Fibroblast of lung (primary cell): ENCODE measurements at regions not wholly inside any gene's neighbourhood (a gene's known extent, or its start where the extent isn't known, plus 50 kb on each side); places are given as distances from the start of the nearest gene placed in this dataset.

Experiments used
- CTCF ChIP-seq, 2 donors: IDR thresholded peaks in 1 of 2; conservative IDR thresholded peaks in 1 of 2; 1 replicate in 1 of 2; 2 replicates in 1 of 2; pipeline ENCODE4 v1.5.1; 2011 to 2012; ENCODE audit warnings: low read length in 2 of 2, control low read depth in 1 of 2, inconsistent platforms in 1 of 2, low read depth in 1 of 2, mild to moderate bottlenecking in 1 of 2
- EZH2 ChIP-seq: IDR thresholded peaks from 2 replicates; pipeline ENCODE4 v1.5.1; 2012; ENCODE audit warnings: low read length, control low read depth, mild to moderate bottlenecking; ENCODE audit errors: missing control alignments

DNA sequence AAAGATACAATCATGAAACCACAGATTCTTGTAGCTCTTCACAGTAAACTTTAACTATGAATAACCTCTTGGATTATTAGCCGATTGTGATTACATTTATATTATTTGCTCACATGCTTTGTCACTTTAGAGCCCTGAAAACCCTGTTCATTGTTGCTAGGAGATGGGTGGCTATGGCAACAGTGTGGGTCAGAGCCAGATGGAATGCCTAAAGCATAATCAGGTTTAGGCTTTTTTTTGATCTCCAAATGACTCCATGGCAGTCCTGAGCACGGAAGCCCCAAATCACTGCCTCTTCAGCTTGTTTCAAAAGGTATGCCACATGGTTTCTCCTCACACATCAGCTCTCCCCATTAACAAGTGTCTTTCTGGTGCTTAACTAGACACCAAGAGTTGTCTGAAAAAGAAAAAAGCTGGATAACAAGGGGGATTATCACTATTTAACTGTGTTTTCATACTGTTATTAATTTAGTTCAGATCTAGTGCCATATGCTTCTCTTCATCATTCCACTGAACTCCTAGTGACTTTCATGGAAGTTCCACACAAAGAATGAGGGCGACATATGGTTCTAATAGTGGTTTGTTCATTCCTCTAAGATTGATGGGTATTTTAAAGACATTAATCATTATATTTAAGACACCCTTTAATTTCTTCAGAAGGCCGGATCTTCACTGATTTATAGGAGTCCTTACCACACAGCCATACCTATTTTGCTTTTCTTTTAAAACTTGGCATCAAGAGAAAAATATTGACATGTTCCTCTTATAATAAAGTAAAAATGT, 88.8 kb upstream of the PAM start:
- TF ChIP-seq EZH2, result no peak
- TF ChIP-seq CTCF (conservative IDR thresholded peaks at IDR 0.05 in 1 of 2, IDR thresholded peaks at IDR 0.05 in 1 of 2; ENCODE audit: low read depth in 1 of 2, low read length in 2 of 2), result no peak
